NCI-H69 (cell line): ENCODE measurements at regions not wholly inside any gene's neighbourhood (a gene's known extent, or its start where the extent isn't known, plus 50 kb on each side); places are given as distances from the start of the nearest gene placed in this dataset.

ENCODE experiments used
- DNase-seq: peaks from one replicate; lab custom pipeline; 2025; lab: John Stamatoyannopoulos, UW

DNA sequence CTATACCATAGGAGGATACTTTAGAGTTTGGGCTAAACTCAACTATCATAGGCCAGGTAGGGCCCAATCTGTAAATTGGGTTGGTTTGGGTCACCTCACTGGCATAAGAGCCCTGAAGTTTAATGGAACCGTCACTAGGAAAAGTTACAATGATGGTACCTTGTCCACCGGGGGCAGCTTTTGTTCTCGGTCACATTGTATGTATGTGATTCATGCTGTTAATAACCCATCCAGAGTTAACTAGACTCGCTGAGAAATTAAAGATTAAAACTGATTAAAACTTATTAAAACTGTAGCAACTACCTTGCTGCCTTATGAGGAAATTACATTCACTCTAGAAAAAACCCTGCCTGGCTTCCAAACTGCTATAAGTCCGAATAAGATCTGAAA, 145.0 kb upstream of the TMCO5A start:
- DNase-seq, result peak; percentile 34

DNA sequence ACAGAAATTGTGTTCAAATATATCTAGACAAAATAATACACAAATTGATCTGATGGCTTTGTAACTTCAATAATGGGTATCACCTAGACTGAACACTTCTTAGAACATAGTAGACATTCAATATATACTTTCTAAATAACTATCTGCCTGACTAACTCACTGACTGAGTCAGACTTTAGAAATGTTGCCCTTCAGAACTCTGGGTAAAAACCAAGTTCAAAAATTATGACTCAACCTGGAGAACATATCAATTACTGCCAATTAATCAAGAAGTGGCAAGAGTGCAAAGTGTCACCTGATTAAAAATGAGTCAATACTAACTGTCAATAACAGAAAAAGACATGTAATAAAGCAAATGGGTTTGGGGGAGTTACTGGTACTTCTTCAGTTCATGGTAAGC, 144.6 kb upstream of the TMCO5A start:
- no peak for DNase-seq

GRCh38 chr15:37791693-37792092, 142.7 kb upstream of the TMCO5A start:
- DNase-seq, result no peak

DNA sequence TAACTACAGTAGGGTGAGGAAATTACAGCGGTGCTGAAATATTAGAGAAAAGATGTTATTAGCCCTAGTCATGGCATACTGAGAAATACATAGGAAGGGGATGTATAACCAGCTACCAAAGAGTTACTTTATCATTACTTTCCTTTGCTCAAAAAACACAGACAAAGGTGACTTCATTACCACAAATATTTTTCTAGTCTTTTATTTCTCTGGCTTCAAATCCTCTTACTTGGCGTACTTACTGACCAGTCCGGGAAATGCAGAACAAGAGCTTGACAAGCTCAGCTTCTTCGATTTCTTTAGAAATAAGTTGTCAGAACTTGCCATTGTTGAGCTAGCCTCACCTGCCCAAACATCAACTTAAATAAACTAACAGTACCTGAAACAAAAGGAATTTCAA, 142.1 kb upstream of the TMCO5A start:
- DNase-seq, result no peak

DNA sequence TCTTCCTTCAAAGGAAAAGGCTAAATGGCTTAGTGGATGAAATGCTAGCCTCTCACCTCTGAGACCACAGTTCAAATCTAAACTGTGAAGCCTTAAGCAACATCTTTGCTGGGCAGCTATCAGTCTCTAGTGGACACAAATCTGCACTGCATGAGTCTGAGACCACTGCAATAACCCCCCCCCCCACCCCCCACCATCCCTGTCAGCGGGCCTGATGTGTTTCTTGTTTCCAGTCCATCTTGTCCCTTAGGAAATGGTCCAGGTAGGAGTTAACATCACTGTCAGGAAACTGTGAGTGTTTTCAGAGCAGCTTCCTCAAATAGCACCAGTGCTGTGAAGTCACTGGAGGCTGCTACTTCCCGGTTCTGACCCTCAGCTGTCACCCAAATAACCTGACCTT, 140.6 kb upstream of the TMCO5A start:
- peak; percentile 50 for DNase-seq

DNA sequence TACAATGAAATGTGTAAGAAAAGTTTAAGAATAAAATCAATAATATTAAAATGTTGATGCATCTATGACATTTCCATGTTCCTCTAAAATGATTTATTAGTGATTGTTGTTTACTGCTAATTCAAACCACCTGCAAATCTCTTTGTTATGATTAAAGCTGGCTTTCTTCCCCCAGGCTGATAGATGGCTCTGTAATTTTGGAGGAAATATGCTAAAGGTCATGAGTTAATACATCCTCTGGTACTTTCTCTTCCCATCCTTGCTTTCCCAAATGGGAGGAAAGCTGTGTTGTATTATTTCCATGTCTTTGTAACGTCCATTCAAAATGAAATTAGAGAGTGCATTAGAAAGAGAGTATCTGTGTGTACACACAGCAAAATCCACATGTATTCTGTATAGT, 139.5 kb upstream of the TMCO5A start:
- peak; percentile 37 for DNase-seq

GRCh38 chr15:37801529-37801928, 132.9 kb upstream of the TMCO5A start:
- DNase-seq, result no peak

DNA sequence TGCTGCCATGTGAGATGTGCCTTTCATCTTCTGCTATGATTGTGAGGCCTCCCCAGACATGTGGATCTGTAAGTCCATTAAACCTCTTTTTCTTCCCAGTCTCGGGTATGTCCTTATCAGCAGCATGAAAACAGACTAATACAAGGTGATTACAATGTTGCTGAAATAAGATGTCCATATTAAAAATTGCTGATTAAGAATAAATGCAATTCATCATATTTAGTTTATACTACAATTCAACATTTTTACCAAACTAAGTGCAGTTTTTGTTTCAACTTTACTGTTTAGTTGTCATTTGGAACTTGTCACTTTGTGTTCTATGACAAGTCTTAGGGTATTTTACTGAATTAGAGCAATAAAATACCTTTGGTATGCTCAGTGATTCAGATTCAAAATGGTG, 127.6 kb upstream of the TMCO5A start:
- no peak for DNase-seq

- DNase-seq, result no peak
Observed at GRCh38 chr15:37810381-37810780, 124.1 kb upstream of the TMCO5A start.

DNA sequence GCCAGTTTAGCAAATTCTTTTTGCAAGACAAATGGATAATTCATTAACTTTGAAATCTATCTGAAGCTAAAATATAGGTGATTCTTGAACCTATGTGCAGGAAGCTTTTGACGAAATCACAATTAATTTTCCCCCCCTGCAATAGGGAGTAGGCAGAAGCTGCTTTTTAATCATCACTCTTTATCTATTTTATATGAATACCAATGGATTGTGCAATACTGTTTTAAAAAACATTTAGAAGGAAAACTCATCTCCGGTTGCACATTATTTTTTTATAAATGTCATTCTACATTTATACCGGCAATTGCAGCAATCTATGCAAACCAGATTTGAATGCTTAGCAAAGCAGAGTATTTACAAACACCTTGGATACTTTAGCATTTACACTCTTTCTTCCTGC, 121.1 kb upstream of the TMCO5A start:
- DNase-seq, result no peak

DNA sequence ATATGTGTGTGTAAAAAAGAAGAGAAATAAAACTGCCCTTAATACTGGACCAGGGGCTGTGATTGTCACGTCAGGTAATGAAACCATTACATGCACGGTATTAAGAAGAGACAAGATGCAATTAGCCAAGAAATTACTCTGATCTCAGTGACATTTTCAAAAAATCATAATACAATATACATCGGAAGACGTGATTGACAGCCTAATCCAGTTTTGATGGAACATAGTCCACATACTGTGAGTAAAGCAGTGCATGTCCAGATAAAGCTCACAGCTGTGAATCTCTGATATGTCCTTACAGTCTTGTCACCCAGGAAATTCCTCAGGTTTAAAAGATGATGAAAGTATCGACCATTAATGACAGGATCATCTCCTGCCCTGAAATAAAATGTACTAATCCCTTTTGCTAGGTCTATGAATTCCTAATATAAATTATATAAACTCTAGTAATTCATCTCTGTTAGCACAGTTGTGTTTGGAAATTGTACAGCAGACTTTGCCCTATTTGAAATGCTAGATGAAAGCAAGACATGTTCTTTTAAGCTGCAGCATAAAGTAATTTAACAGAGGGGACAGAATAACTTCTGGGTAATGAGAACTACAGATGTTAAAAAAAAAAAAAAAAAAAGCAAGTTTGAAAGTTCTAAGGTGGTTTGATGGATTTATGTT, 119.5 kb upstream of the TMCO5A start:
- DNase-seq, result no peak

DNA sequence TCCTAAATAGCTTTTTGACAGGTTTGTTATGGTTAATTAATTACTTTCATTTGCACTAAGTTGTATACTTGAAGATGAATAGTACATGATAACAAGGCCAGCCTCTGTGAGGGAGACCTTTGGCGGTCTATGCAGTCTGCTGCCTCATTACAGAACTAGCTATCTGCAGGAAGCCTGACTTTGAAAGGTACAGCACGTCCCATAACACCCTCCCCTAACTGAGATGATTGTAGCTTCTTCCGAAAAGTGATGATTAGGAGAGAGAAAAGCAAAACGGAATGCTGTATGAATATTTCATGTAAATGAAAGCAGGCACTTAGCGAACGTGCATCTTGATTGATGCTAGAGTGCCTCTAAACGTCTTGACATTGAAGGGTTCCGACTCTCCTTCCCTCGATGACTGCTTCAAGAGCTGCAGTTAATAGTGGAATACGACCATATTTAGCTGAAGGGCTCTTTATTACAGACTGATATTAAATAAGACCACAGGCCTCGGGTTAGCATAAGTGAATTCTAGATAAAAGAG, 116.2 kb upstream of the TMCO5A start:
- no peak for DNase-seq

GRCh38 chr15:37819191-37819590, 115.2 kb upstream of the TMCO5A start:
- DNase-seq, result no peak

DNA sequence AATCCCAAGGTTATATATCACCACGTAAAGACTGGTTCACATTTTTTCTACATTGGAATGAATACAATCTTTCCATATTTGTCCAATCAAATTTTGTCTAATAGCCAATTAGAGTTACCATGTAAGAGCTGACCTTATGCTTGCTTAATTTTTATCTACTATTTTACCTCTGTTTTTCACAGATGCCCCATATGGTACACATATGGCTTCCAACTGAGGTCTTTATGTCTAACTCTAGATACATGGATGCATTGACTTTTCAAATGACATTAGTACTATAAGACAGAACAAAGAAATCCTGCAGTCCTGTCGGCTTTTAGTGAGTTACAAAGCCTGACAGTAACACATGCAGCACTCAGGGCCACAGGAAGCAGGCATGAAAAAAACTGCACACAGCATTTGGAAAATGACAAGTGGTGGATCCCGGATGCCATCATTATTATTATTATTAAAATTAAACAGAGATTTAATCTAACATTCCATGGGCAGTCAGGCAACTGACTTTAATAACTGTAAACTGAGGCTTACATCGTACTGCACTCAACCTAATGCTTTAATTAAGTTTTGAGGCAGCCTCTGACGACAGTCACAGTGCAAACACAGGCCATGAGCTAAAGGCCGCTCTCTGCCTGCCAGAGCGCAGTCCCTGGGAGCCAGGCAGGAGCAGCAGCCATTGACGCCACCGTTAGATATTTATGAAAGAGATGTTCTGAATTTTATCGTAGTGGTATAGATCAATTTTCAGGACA, 113.9 kb upstream of the TMCO5A start:
- no peak for DNase-seq

- DNase-seq, result peak; percentile 74
Observed at GRCh38 chr15:37823601-37824275, 110.7 kb upstream of the TMCO5A start.

- DNase-seq, result no peak
Observed at GRCh38 chr15:37824717-37825382, 109.6 kb upstream of the TMCO5A start.

DNA sequence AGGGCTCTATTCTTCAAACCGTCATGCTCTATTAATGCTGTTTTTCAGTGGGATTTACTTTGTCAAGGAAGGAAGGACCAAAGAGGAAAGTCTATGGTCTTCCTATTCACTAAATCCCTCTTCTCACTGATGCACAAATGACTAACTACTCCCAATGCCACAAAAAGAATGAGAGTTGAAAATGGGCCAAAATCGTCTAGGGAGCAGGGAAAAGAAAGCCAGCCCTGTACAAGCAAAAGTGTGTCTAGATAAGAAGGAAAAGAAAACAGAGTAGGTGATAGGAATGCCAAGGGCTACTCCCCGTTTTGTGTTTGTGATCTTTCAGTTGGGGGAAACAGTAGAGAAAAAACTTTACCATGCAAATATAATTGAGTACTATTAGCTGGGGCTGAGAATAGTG, 97.2 kb upstream of the TMCO5A start:
- no peak for DNase-seq

DNA sequence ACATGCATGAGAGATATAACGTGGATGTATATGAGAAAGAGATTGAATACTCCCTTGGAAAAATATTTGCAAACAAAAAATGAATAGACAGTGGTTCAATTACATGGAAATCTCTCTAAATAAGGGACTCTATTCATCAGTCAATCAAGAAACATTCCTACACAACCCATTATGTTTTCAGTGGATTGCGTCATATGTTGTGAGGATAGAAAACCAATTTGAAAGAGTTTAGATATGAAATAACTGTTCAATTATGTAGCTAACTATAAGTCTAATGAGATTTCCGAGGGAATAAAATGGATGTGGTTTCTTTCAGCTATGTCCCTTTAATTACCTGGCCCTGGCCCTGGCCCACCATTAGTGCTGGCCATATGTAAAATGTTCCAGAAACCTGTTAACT, 86.7 kb upstream of the TMCO5A start:
- no peak for DNase-seq

DNA sequence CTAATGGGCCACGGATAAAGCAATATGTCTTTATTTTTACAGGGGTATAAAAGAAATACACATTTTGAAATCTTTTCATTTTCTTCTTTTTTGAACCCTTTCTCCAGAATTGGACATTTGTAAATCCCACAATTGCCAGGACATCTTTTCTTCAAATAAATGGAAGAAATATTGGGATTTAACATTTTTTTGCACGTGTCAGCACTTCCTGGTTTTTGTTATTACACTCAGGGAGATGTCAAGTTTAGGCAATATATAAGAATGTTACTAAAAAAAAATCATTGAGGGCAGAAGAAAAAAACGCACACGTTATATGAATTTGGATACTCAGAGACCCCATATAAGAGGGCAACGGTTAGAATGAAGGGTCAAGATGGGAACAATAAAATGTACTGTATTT, 78.3 kb upstream of the TMCO5A start:
- no peak for DNase-seq

GRCh38 chr15:37860896-37861295, 73.5 kb upstream of the TMCO5A start:
- DNase-seq, result no peak

DNA sequence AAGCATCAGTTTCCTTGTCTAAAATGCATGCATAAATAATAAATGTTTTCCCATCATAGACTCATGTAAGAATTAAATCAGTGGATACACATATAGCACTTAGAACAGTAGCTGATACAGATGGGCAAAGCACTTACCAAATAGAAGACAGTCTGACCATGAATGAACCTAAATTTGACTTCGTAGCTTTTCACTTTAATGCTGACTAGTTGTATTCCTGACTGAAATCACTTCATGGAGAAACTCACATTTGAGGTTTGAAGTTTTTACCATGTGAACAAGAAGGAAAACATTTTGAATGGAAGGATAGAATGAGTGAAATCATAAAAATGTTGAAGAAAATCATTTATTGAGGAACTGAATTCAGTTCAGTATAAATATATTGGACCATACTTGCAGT, 68.8 kb upstream of the TMCO5A start:
- no peak for DNase-seq

DNA sequence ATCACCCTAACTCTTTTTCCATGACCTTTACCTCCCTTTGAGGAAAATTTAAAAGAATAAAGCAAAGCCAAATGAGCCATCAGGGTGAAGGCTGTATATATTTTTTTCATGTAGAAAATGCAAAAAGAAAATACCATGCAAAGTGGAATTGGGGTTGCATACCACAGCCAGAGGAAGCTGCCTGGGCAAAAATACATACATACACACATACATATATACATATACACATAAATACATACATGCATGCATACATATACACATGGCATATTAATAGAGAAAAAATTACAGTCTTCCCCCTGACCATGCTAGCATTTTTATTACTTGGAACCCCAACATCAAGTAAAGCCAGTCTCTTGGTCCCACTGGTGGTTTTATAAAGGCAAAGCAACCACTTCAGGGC, 63.7 kb upstream of the TMCO5A start:
- no peak for DNase-seq

- peak; percentile 65 for DNase-seq
Observed at GRCh38 chr15:37872661-37873060, 61.8 kb upstream of the TMCO5A start.
